Upper lobe of right lung (tissue), 1 donor: ENCODE measurements at regions not wholly inside any gene's neighbourhood (a gene's known extent, or its start where the extent isn't known, plus 50 kb on each side); places are given as distances from the start of the nearest gene placed in this dataset.

Source experiments
- ATAC-seq: fragments of 200-7000 bp; cut with Tn5 transposase; one replicate; pipeline ENCODE4 v1.9.1; 2020; ENCODE audit warnings: mild to moderate bottlenecking, moderate library complexity
- DNase-seq: peaks from one replicate; pipeline ENCODE4 v3.0.0-alpha.2; 2020
- H3K27ac ChIP-seq: fragments of 200-600 bp; one replicate; pipeline ENCODE4 v1.8.0; 2022
- H3K27me3 ChIP-seq: fragments of 200-600 bp; one replicate; pipeline ENCODE4 v1.8.0; 2022; ENCODE audit warnings: mild to moderate bottlenecking
- H3K36me3 ChIP-seq: fragments of 200-600 bp; one replicate; pipeline ENCODE4 v1.8.0; 2022
- H3K4me1 ChIP-seq: fragments of 200-600 bp; one replicate; pipeline ENCODE4 v1.8.0; 2022
- H3K4me3 ChIP-seq: fragments of 200-600 bp; one replicate; pipeline ENCODE4 v1.8.0; 2022; ENCODE audit warnings: mild to moderate bottlenecking
- H3K9me3 ChIP-seq: fragments of 200-600 bp; one replicate; pipeline ENCODE4 v1.8.0; 2022
- intact Hi-C: fragments of 100-400 bp; cut with DNase I; formaldehyde crosslinking; loops from one replicate; pipeline ENCODE4 v1.11.0; 2022
- TF ChIP-seq, protein P1 (sequence below): fragments of 200-600 bp; IDR thresholded peaks from one replicate; pipeline ENCODE4 v1.8.0; 2022; ENCODE audit warnings: antibody characterized with exemption
- donor health status: DM: no; HTN: yes; CAD: no; lungs with severe emphysema.

DNA sequence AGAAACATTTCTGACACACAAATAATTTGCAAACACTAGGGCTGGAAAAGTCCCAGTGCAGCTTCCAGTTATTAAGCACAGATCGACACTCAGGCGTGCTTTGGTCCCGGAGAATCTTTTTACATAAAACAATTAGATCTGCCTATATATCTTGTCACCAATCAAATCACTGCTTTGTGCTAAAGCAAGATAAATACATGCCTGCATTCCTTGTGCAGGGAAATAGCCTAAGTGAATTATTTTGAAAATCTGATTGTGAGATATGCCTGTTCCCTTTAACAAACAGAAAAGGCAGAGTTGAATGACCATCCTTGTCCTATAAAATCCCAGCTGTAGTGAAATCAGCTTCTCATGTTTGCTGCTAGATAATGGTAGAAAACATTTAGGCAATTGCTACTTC lies 604.4 kb downstream of the CCDC171 start:
- TF ChIP-seq, protein P1, sequence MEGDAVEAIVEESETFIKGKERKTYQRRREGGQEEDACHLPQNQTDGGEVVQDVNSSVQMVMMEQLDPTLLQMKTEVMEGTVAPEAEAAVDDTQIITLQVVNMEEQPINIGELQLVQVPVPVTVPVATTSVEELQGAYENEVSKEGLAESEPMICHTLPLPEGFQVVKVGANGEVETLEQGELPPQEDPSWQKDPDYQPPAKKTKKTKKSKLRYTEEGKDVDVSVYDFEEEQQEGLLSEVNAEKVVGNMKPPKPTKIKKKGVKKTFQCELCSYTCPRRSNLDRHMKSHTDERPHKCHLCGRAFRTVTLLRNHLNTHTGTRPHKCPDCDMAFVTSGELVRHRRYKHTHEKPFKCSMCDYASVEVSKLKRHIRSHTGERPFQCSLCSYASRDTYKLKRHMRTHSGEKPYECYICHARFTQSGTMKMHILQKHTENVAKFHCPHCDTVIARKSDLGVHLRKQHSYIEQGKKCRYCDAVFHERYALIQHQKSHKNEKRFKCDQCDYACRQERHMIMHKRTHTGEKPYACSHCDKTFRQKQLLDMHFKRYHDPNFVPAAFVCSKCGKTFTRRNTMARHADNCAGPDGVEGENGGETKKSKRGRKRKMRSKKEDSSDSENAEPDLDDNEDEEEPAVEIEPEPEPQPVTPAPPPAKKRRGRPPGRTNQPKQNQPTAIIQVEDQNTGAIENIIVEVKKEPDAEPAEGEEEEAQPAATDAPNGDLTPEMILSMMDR, result no peak
- no peak for DNase-seq
- no peaks in the 10 kb centered on the region for H3K27me3 ChIP-seq
- no peak for ATAC-seq
- no peaks in the 10 kb centered on the region for H3K4me1 ChIP-seq
- H3K27ac ChIP-seq, result no peak overlapping the region
- H3K36me3 ChIP-seq, result no peaks in the 10 kb centered on the region
- no peaks in the 10 kb centered on the region for H3K9me3 ChIP-seq
- intact Hi-C loops, result no loop called here
- no peak overlapping the region for H3K4me3 ChIP-seq

DNA sequence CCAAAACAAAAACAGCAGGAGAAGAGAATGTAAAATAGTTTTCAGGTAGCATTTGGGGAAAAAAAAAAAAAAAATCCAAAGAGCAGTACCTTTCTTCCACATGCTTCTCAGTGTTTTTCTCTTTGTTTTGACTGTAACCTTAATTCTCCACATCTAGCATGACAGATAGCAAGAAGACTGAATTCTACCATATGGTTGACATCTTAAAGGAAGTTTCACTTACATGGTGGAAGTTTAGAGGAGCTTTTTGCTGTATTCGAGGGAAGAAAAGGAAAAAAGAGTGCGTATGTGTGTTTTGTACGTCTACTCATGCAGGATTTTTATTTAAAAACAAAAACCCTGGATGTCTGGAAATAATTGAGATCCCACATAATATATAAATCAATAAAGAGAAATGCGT lies 604.8 kb downstream of the CCDC171 start:
- TF ChIP-seq, protein P1, result no peak
- intact Hi-C loops, result no loop called here
- no peaks in the 10 kb centered on the region for H3K9me3 ChIP-seq
- no peaks in the 10 kb centered on the region for H3K4me1 ChIP-seq
- ATAC-seq (no peak), DNase-seq (no peak)
- no peak overlapping the region for H3K27ac ChIP-seq
- no peaks in the 10 kb centered on the region for H3K36me3 ChIP-seq
- no peak overlapping the region for H3K4me3 ChIP-seq
- no peaks in the 10 kb centered on the region for H3K27me3 ChIP-seq

DNA sequence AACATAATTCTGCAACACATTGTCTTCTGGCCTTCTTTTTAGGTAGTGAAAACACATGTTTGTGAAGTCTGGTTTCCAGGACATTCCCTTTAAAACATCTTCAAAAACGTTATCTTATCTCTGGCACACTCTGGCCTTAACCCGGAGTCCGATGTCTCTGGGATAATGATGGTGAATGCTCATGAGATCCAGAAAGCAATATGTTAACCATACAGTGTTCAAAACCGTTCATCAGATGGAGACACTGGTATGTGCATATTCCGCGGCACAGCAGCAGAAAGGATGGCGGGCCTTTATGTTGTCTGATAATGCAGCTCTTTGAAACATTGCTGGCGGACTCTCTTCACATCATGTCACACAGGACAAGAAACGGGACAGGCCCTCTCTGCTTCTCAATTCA lies 605.2 kb downstream of the CCDC171 start:
- TF ChIP-seq, protein P1, result no peak
- Histone ChIP-seq H3K27ac (no peak overlapping the region), H3K4me3 (no peak overlapping the region), H3K27me3 (no peaks in the 10 kb centered on the region), H3K36me3 (no peaks in the 10 kb centered on the region), H3K4me1 (no peaks in the 10 kb centered on the region), H3K9me3 (no peaks in the 10 kb centered on the region)
- intact Hi-C loops, result no loop called here
- ATAC-seq (no peak), DNase-seq (no peak)

DNA sequence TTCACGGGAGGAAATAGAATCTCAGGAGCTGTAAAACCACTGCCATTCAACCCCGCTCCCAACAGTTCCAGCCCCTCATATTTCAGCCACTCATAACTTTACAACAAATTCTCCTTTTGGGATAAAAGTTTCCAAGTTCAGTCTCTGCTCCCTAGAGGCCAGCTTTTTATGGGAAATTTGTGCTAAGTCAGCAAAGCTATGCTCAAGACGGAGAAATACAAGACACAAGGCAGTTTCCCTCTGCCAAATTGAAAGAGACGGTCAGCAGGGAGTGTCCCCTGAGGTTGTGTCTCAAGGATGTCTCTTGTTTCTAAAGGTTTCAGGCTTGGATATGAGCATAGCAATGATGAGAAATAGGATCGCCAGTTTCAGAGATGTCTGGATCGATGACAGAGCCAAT lies 608.6 kb downstream of the CCDC171 start:
- no peak for DNase-seq
- Histone ChIP-seq H3K9me3 (no peaks in the 10 kb centered on the region), H3K27ac (no peak overlapping the region), H3K36me3 (no peaks in the 10 kb centered on the region), H3K4me1 (no peaks in the 10 kb centered on the region), H3K4me3 (no peak overlapping the region), H3K27me3 (no peaks in the 10 kb centered on the region)
- no peak for ATAC-seq
- intact Hi-C loops, result no loop called here
- TF ChIP-seq, protein P1, result no peak

DNA sequence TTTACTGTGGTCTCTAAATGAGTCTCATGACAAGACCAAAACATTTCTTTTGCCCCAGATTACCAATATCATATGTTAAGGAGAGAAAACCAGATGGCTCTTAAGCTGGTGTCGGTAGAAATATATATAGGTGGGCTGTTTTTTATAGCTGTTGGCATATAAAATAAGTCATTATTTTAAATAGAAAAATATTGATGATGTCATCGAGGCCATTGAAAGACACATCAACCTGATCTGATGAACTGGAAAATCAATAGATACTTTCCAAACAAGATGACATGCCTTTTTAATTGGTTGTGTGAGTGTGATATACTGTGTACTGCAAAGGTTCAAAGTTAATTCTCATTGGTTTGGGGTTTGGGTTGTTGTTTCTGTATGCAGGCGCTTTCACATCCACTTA lies 617.3 kb downstream of the CCDC171 start:
- intact Hi-C loops, result no loop called here
- Histone ChIP-seq H3K27ac (no peak overlapping the region), H3K27me3 (no peaks in the 10 kb centered on the region), H3K4me3 (no peak overlapping the region), H3K9me3 (no peaks in the 10 kb centered on the region), H3K36me3 (no peaks in the 10 kb centered on the region), H3K4me1 (no peaks in the 10 kb centered on the region)
- no peak for ATAC-seq
- TF ChIP-seq, protein P1, result no peak
- no peak for DNase-seq

DNA sequence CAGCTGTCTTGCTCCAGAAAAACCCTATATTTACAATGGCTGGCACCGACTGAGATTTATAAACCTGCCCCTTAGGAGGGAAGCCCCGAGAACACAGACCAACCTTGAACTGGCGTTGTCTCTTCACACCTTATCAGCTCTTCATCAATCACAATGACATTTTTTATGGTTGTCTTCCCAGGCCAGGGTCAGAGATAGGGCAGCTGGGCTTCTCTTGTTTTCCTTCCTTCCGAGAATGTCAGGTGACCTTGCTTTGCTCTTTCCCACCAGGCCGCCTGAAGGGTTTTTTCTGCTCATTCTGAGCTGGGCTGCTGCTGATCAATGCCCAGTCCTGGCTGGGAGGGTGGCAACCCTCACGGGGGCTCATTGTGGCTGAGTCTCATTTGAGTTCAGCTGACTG lies 619.1 kb downstream of the CCDC171 start:
- Histone ChIP-seq H3K27me3 (no peaks in the 10 kb centered on the region), H3K36me3 (no peaks in the 10 kb centered on the region), H3K27ac (no peak overlapping the region), H3K9me3 (no peaks in the 10 kb centered on the region), H3K4me1 (no peaks in the 10 kb centered on the region), H3K4me3 (no peak overlapping the region)
- TF ChIP-seq, protein P1, result no peak
- ATAC-seq, result peak; percentile 12
- intact Hi-C loops, result no loop called here
- no peak for DNase-seq
